IMR-90 (cell line): ENCODE measurements at regions not wholly inside any gene's neighbourhood (a gene's known extent, or its start where the extent isn't known, plus 50 kb on each side); places are given as distances from the start of the nearest gene placed in this dataset.
A peak's percentile ranks its signal among the peaks of the same experiment; 100 is the strongest.

Experiments
- ATAC-seq: fragments of 200-7000 bp; cut with Tn5 transposase; 2 replicates; pipeline ENCODE4 v1.9.1; 2020; ENCODE audit warnings: low read depth, mild to moderate bottlenecking, moderate library complexity
- BruUV-seq: library from RNA; stranded (reverse); fragments of 400-500 nt; replicated peaks from 2 replicates; lab custom pipeline; 2021; lab: Mats Ljungman, UMichigan
- CTCF ChIA-PET: fragments of 300-600 bp; formaldehyde crosslinking; extraction: SDS; loops from one replicate; lab custom pipeline; 2021; ENCODE audit warnings: antibody characterized with exemption; lab: Yijun Ruan, JAX
- POLR2A ChIA-PET: fragments of 300-600 bp; sonication (Branson Sonifier 250); formaldehyde crosslinking; loops from one replicate; lab custom pipeline; 2022; ENCODE audit warnings: antibody characterized with exemption; ENCODE audit not compliant: unreplicated experiment; lab: Charles Lee
- DNase-seq: peaks from one replicate; pipeline ENCODE4 v3.0.0; 2013
- H2AFZ ChIP-seq: replicated peaks from 2 replicates; pipeline ENCODE3; 2013; ENCODE audit warnings: low read length, mild to moderate bottlenecking; ENCODE audit not compliant: poor library complexity
- H2AK5ac ChIP-seq: 2 replicates; pipeline ENCODE4 v1.6.1; 2013; ENCODE audit warnings: low read depth, low read length, inconsistent platforms
- H2AK9ac ChIP-seq: replicated peaks from 2 replicates; pipeline ENCODE3; 2013; ENCODE audit warnings: mild to moderate bottlenecking, low read depth, low read length, moderate library complexity; ENCODE audit not compliant: poor library complexity
- H2BK120ac ChIP-seq: 2 replicates; pipeline ENCODE4 v1.6.1; 2013; ENCODE audit warnings: low read depth, low read length, inconsistent platforms
- H2BK15ac ChIP-seq: 3 replicates; pipeline ENCODE4 v1.6.1; 2013; ENCODE audit warnings: low read depth, low read length, inconsistent platforms
- H2BK20ac ChIP-seq: 2 replicates; pipeline ENCODE4 v1.6.1; 2013; ENCODE audit warnings: low read depth, mild to moderate bottlenecking, inconsistent platforms, low read length, moderate library complexity
- H2BK5ac ChIP-seq: 2 replicates; pipeline ENCODE4 v1.6.1; 2013; ENCODE audit warnings: mild to moderate bottlenecking, low read depth, low read length, inconsistent platforms; ENCODE audit not compliant: poor library complexity, severe bottlenecking
- H3K14ac ChIP-seq: replicated peaks from 2 replicates; pipeline ENCODE4 v1.6.1; 2013; ENCODE audit warnings: low read depth, low read length, inconsistent platforms
- H3K18ac ChIP-seq: 2 replicates; pipeline ENCODE4 v1.6.1; 2013; ENCODE audit warnings: low read depth, low read length, control low read depth
- H3K23ac ChIP-seq: 2 replicates; pipeline ENCODE4 v1.6.1; 2013; ENCODE audit warnings: low read depth, low read length, inconsistent platforms
- H3K27ac ChIP-seq: 2 replicates; pipeline ENCODE4 v1.5.1; 2013; ENCODE audit warnings: mild to moderate bottlenecking, control low read depth, low read length; ENCODE audit not compliant: insufficient read depth
- H3K27me3 ChIP-seq: 2 replicates; pipeline ENCODE4 v1.6.1; 2013; ENCODE audit warnings: low read length; ENCODE audit not compliant: control insufficient read depth, insufficient read depth
- H3K36me3 ChIP-seq: 2 replicates; pipeline ENCODE4 v1.6.1; 2013; ENCODE audit warnings: low read length, mixed read lengths; ENCODE audit not compliant: control insufficient read depth, insufficient read depth
- H3K4ac ChIP-seq: 2 replicates; pipeline ENCODE4 v1.6.1; 2013; ENCODE audit warnings: low read depth, low read length, inconsistent platforms
- H3K4me1 ChIP-seq: 2 replicates; pipeline ENCODE4 v1.6.1; 2013; ENCODE audit warnings: low read length, mixed read lengths; ENCODE audit not compliant: control insufficient read depth, insufficient read depth
- H3K4me2 ChIP-seq: 2 replicates; pipeline ENCODE4 v1.6.1; 2013; ENCODE audit warnings: low read depth, mild to moderate bottlenecking, control low read depth, low read length, moderate library complexity
- H3K4me3 ChIP-seq: 2 replicates; pipeline ENCODE4 v1.5.1; 2013; ENCODE audit warnings: low read depth, mild to moderate bottlenecking, control low read depth, low read length, moderate library complexity; ENCODE audit not compliant: insufficient read depth
- H3K56ac ChIP-seq: 2 replicates; pipeline ENCODE4 v1.6.1; 2013; ENCODE audit warnings: low read length, inconsistent platforms; ENCODE audit not compliant: insufficient read depth; ENCODE audit errors: extremely low read depth
- H3K79me1 ChIP-seq, 2 experiments: 2 replicates each; pipeline ENCODE4 v1.6.1; 2013; ENCODE audit warnings: low read length in 2 of 2, inconsistent platforms in 1 of 2, low read depth in 1 of 2
- H3K9ac ChIP-seq: 2 replicates; pipeline ENCODE4 v1.6.1; 2013; ENCODE audit warnings: low read depth, low read length, control low read depth
- H3K9me1 ChIP-seq: 2 replicates; pipeline ENCODE4 v1.6.1; 2013; ENCODE audit warnings: low read length, inconsistent platforms; ENCODE audit not compliant: insufficient read depth
- H3K9me3 ChIP-seq: 2 replicates; pipeline ENCODE4 v1.6.1; 2013; ENCODE audit warnings: low read length; ENCODE audit not compliant: control insufficient read depth, insufficient read depth
- H4K20me1 ChIP-seq: 2 replicates; pipeline ENCODE4 v1.6.1; 2013; ENCODE audit warnings: low read length, inconsistent platforms; ENCODE audit not compliant: insufficient read depth
- H4K5ac ChIP-seq: 2 replicates; pipeline ENCODE4 v1.6.1; 2013; ENCODE audit warnings: mild to moderate bottlenecking, low read depth, low read length, control low read depth
- H4K8ac ChIP-seq, 2 experiments: 2 replicates each; pipeline ENCODE4 v1.6.1; 2013; ENCODE audit warnings: low read depth in 2 of 2, low read length in 2 of 2, control low read depth in 1 of 2, inconsistent platforms in 1 of 2
- H4K91ac ChIP-seq: 2 replicates; pipeline ENCODE4 v1.6.1; 2013; ENCODE audit warnings: low read depth, low read length, inconsistent platforms; ENCODE audit not compliant: insufficient read depth
- BHLHE40 ChIP-seq: fragments of 150-350 bp; IDR thresholded peaks from 2 replicates; pipeline ENCODE4 v1.6.1; 2016; ENCODE audit warnings: mild to moderate bottlenecking, low read depth, low read length
- CEBPB ChIP-seq: IDR thresholded peaks from 2 replicates; pipeline ENCODE4 v1.6.1; 2012; ENCODE audit warnings: low read depth, low read length, improper control_type of control experiment
- ELK1 ChIP-seq: fragments of 150-350 bp; IDR thresholded peaks from 2 replicates; pipeline ENCODE4 v1.6.1; 2016; ENCODE audit warnings: low read depth, mild to moderate bottlenecking, low read length, moderate library complexity, borderline replicate concordance
- MAFK ChIP-seq: IDR thresholded peaks from 2 replicates; pipeline ENCODE4 v1.6.1; 2012; ENCODE audit warnings: low read depth, low read length, improper control_type of control experiment
- MAZ ChIP-seq: IDR thresholded peaks from 2 replicates; pipeline ENCODE4 v1.6.1; 2012; ENCODE audit warnings: low read depth, mild to moderate bottlenecking, low read length, improper control_type of control experiment, moderate library complexity, borderline replicate concordance
- MXI1 ChIP-seq: IDR thresholded peaks from 2 replicates; pipeline ENCODE4 v1.6.1; 2012; ENCODE audit warnings: low read depth, mild to moderate bottlenecking, low read length, moderate library complexity, borderline replicate concordance
- POLR2A ChIP-seq: IDR thresholded peaks from 2 replicates; pipeline ENCODE4 v1.6.1; 2012; ENCODE audit warnings: mild to moderate bottlenecking, low read depth, low read length
- RAD21 ChIP-seq: IDR thresholded peaks from 2 replicates; pipeline ENCODE4 v1.6.1; 2012; ENCODE audit warnings: low read length, improper control_type of control experiment
- RCOR1 ChIP-seq: IDR thresholded peaks from 2 replicates; pipeline ENCODE4 v1.6.1; 2012; ENCODE audit warnings: mild to moderate bottlenecking, low read length, improper control_type of control experiment; ENCODE audit not compliant: insufficient replicate concordance
- RFX5 ChIP-seq: IDR thresholded peaks from 2 replicates; pipeline ENCODE4 v1.8.0; 2012; ENCODE audit warnings: low read depth, mild to moderate bottlenecking, low read length, moderate library complexity
- SMC3 ChIP-seq: fragments of 150-350 bp; IDR thresholded peaks from 2 replicates; pipeline ENCODE4 v1.6.1; 2016; ENCODE audit warnings: low read depth, mild to moderate bottlenecking, antibody characterized with exemption, low read length, moderate library complexity
- USF2 ChIP-seq: fragments of 150-350 bp; IDR thresholded peaks from 2 replicates; pipeline ENCODE4 v1.6.1; 2017; ENCODE audit warnings: mild to moderate bottlenecking, antibody characterized with exemption, low read length, low read depth
- WGBS, 2 experiments: methylation state at CpG; one replicate each; pipeline versions ENCODE4 v1.1.5 to v1.1.7; 2013; ENCODE audit warnings: missing lambda C conversion rate in 2 of 2; ENCODE audit not compliant: insufficient read length in 1 of 2; ENCODE audit errors: extremely low coverage in 2 of 2; 5-methylcytosine and 5-hydroxymethylcytosine counted together
- dilution Hi-C: fragments of 300-500 bp; cut with HindIII; formaldehyde crosslinking; loops from one replicate; pipeline ENCODE4 v1.14.3; 2018; ENCODE audit warnings: low sequenced_read_pairs; ENCODE audit not compliant: unreplicated experiment
- in situ Hi-C: fragments of 300-500 bp; cut with MboI; formaldehyde crosslinking; loops from 3 replicates; pipeline ENCODE4 v1.14.3; 2019; ENCODE audit warnings: low sequenced_read_pairs, inconsistent platforms, mixed read lengths
- intact Hi-C: fragments of 100-400 bp; cut with micrococcal nuclease; formaldehyde crosslinking; loops from 2 replicates; pipeline ENCODE4 v1.10.0; 2022
- TF ChIP-seq, protein P1 (sequence below): conservative IDR thresholded peaks from 2 replicates; pipeline ENCODE4 v1.5.1; 2012; ENCODE audit warnings: mild to moderate bottlenecking, low read depth, low read length, improper control_type of control experiment

DNA sequence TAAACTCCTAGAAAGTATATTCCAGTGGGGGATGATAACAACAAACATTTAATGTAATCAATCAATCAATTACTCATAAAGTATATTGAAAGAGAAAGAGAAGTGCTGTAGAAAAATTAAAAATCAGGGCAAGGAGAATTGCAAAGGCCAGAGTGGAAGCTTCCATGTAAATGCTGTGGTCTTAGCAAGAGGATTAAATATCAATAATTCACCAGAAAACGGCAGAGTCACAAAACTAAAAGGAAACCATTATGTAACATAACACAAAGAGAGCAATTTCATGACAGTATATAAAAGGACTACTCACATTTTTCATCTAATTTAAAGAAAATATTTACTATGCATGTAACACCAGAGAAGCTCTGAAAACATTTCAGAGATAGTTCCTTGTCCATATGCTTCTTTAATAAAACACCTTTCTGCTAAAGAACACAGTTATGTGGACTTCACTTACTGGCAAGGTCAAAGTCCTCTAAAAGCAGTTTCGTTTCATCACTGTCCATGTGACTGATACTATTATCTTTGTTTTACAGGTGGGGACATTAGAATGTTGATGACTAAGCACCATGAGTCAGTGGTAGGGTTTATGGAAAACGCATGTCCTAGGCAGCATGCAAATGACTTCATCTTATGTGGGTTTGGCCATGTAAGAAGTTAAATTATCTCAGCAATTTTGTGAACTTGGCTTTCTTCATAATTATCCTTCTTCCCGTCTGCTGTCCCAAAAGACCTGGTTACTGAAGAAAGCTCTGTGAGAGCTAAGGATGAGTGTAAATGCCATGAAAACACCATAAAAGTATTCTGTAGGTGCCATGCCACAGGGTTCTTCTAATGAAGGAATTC lies 185.8 kb upstream of the TENT5A start:
- Histone ChIP-seq H3K27ac (no peak overlapping the region), H2AK9ac (no peak overlapping the region), H3K9me3 (no peaks in the 10 kb centered on the region), H3K4me3 (no peak overlapping the region), H2AK5ac (no peak overlapping the region), H3K4ac (peak overlapping the region; percentile 35; the same call in 1 of the 2 replicates), H3K14ac (no peak overlapping the region), H3K4me1 (peaks cover 16% of the 10 kb centered on the region), H2AFZ (no peak overlapping the region), H4K20me1 (no peaks in the 10 kb centered on the region), H2BK15ac (no peak overlapping the region), H3K27me3 (no peaks in the 10 kb centered on the region), H3K23ac (no peak overlapping the region), H3K9ac (no peak overlapping the region), H4K5ac (peak overlapping the region; percentile 23; the same call in 1 of the 2 replicates), H3K56ac (peak overlapping the region; percentile 28; the same call in 1 of the 2 replicates), H2BK120ac (peak overlapping the region; percentile 65), H4K8ac (peak overlapping the region in 1 of 2 experiments; percentile 47; a peak in 3 of 4 replicates), H2BK20ac (peak overlapping the region; percentile 23; the same call in 1 of the 2 replicates), H3K9me1 (peaks cover 6% of the 10 kb centered on the region; the same call in 1 of the 2 replicates), H2BK5ac (peak overlapping the region; percentile 92), H3K79me1 (no peaks in the 10 kb centered on the region), H3K36me3 (no peaks in the 10 kb centered on the region), H3K4me2 (peak overlapping the region; percentile 26; the same call in 1 of the 2 replicates), H4K91ac (peak overlapping the region; percentile 46; the same call in 1 of the 2 replicates), H3K18ac (peak overlapping the region; percentile 70; the same call in 1 of the 2 replicates)
- no TSS peak for BruUV-seq
- WGBS, 2 experiments: no CpG with 5 or more reads among the region's 4 CpGs
- POLR2A ChIA-PET: no interaction called here
- intact Hi-C loops (loop anchor here (5.0 kb wide), 1 partner anchor 186 kb away; the partner anchor contains the start of gene TENT5A), dilution Hi-C loops (no loop called here), in situ Hi-C loops (no loop called here)
- DNase-seq (peak; percentile 96), ATAC-seq (peak; percentile 19)
- CTCF ChIA-PET: interaction anchor here (0.5 kb wide), 1 partner anchor 63 kb away, joined by 3 read pairs; no protein-coding TSS in a partner anchor
- no peak for TF ChIP-seq RFX5
- 0 out of 2 replicates have a peak, but pooled peaks have one; percentile 16 for TF ChIP-seq CEBPB
- no peak for TF ChIP-seq POLR2A
- TF ChIP-seq SMC3: no peak
- TF ChIP-seq RCOR1: no peak
- peak; percentile 77 for TF ChIP-seq MAFK
- TF ChIP-seq USF2: peak; percentile 75
- TF ChIP-seq, protein P1, sequence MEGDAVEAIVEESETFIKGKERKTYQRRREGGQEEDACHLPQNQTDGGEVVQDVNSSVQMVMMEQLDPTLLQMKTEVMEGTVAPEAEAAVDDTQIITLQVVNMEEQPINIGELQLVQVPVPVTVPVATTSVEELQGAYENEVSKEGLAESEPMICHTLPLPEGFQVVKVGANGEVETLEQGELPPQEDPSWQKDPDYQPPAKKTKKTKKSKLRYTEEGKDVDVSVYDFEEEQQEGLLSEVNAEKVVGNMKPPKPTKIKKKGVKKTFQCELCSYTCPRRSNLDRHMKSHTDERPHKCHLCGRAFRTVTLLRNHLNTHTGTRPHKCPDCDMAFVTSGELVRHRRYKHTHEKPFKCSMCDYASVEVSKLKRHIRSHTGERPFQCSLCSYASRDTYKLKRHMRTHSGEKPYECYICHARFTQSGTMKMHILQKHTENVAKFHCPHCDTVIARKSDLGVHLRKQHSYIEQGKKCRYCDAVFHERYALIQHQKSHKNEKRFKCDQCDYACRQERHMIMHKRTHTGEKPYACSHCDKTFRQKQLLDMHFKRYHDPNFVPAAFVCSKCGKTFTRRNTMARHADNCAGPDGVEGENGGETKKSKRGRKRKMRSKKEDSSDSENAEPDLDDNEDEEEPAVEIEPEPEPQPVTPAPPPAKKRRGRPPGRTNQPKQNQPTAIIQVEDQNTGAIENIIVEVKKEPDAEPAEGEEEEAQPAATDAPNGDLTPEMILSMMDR: no peak
- 0 out of 2 replicates have a peak, but pooled peaks have one; percentile 7 for TF ChIP-seq BHLHE40
- TF ChIP-seq MAZ: no peak
- TF ChIP-seq RAD21: no peak
- TF ChIP-seq ELK1: no peak
- TF ChIP-seq MXI1: no peak
